Astrocyte (in vitro differentiated cells and primary cell): ENCODE measurements at regions not wholly inside any gene's neighbourhood (a gene's known extent, or its start where the extent isn't known, plus 50 kb on each side); places are given as distances from the start of the nearest gene placed in this dataset.

Experiments used
- EZH2 ChIP-seq: IDR thresholded peaks from 2 replicates; pipeline ENCODE4 v1.6.1; 2012; ENCODE audit warnings: mild to moderate bottlenecking, low read length, inconsistent platforms; ENCODE audit not compliant: insufficient read depth
- TF ChIP-seq, protein P1 (sequence below): IDR thresholded peaks from 2 replicates; pipeline ENCODE4 v1.5.1; 2011; ENCODE audit warnings: low read depth, mild to moderate bottlenecking, inconsistent platforms, low read length, moderate library complexity; ENCODE audit not compliant: insufficient read depth

DNA sequence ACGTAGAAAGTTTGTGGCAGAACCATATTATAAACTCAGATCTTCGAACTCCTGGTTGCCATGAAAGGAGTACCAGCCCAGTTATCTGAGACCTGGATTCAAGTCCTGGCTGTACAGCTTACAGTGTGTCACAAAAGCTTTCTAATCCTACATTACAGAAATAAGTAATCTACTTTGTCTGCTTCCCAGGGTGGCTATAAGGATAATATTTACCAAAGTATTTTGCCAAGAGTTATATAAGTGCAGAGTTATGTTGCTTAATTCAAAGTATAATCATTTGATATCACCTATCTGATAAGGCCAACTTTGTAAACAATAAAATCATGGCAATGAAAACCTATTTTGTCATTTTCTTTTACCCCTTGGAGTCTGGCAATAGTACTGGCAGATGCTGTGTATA lies 381.6 kb downstream of the NDFIP2 start:
- TF ChIP-seq, protein P1, sequence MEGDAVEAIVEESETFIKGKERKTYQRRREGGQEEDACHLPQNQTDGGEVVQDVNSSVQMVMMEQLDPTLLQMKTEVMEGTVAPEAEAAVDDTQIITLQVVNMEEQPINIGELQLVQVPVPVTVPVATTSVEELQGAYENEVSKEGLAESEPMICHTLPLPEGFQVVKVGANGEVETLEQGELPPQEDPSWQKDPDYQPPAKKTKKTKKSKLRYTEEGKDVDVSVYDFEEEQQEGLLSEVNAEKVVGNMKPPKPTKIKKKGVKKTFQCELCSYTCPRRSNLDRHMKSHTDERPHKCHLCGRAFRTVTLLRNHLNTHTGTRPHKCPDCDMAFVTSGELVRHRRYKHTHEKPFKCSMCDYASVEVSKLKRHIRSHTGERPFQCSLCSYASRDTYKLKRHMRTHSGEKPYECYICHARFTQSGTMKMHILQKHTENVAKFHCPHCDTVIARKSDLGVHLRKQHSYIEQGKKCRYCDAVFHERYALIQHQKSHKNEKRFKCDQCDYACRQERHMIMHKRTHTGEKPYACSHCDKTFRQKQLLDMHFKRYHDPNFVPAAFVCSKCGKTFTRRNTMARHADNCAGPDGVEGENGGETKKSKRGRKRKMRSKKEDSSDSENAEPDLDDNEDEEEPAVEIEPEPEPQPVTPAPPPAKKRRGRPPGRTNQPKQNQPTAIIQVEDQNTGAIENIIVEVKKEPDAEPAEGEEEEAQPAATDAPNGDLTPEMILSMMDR = no peak
- no peak for TF ChIP-seq EZH2
